B cell (primary cell): ENCODE measurements at regions not wholly inside any gene's neighbourhood (a gene's known extent, or its start where the extent isn't known, plus 50 kb on each side); places are given as distances from the start of the nearest gene placed in this dataset.

Source experiments
- ATAC-seq: fragments of 200-7000 bp; cut with Tn5 transposase; one replicate; pipeline ENCODE4 v1.10.0; 2021; ENCODE audit warnings: low read depth, mild to moderate bottlenecking, moderate number of reproducible peaks, moderate library complexity
- CTCF ChIA-PET: fragments of 350-600 bp; sonication (Branson Sonifier 250); formaldehyde crosslinking; loops from one replicate; lab custom pipeline; 2021; ENCODE audit warnings: antibody characterized with exemption, inconsistent platforms; lab: Charles Lee
- POLR2A ChIA-PET: fragments of 350-600 bp; sonication (Branson Sonifier 250); formaldehyde crosslinking; loops from one replicate; lab custom pipeline; 2021; ENCODE audit warnings: antibody characterized with exemption; lab: Charles Lee
- DNase-seq: peaks from one replicate; pipeline ENCODE4 v3.0.0; 2013
- H2AFZ ChIP-seq: 2 replicates; pipeline ENCODE4 v1.6.1; 2012; ENCODE audit warnings: mild to moderate bottlenecking, low read depth, low read length; ENCODE audit not compliant: insufficient read depth, poor library complexity, severe bottlenecking
- H3K27ac ChIP-seq, 2 donors: 1 replicate in 1 of 2; 2 replicates in 1 of 2; pipeline ENCODE4 v1.5.1; 2012 to 2013; ENCODE audit warnings: low read length in 2 of 2, mild to moderate bottlenecking in 2 of 2, moderate library complexity in 1 of 2
- H3K27me3 ChIP-seq, 4 experiments: fragments of 200-600 bp in 1 of 4; sonication (generic) in 1 of 4; replicated peaks in 1 of 4; 1 replicate in 2 of 4; 2 replicates in 2 of 4; pipeline versions ENCODE4 v1.6.1 to v1.7.0; 2013 to 2016; ENCODE audit warnings: low read length in 3 of 4, mild to moderate bottlenecking in 2 of 4, mixed read lengths in 1 of 4, moderate library complexity in 1 of 4; ENCODE audit not compliant: insufficient read depth in 4 of 4, control insufficient read depth in 3 of 4; ENCODE audit errors: control extremely low read depth in 1 of 4
- H3K36me3 ChIP-seq, 2 experiments: replicated peaks in 1 of 2; 1 replicate in 1 of 2; 2 replicates in 1 of 2; pipeline versions ENCODE4 v1.6.1 to v1.7.1; 2013; ENCODE audit warnings: low read length in 1 of 2; ENCODE audit not compliant: insufficient read depth in 2 of 2, control insufficient read depth in 1 of 2; ENCODE audit errors: control extremely low read depth in 1 of 2, extremely low read depth in 1 of 2
- H3K4me1 ChIP-seq, 2 donors: fragments of 200-600 bp in 1 of 2; sonication (generic) in 1 of 2; 1 replicate in 1 of 2; 2 replicates in 1 of 2; pipeline versions ENCODE4 v1.5.1 to v1.6.1; 2013 to 2017; ENCODE audit warnings: low read length in 2 of 2; ENCODE audit not compliant: control insufficient read depth in 2 of 2, insufficient read depth in 2 of 2
- H3K4me2 ChIP-seq: replicated peaks from 2 replicates; pipeline ENCODE3; 2012; ENCODE audit warnings: mild to moderate bottlenecking, low read depth, low read length; ENCODE audit not compliant: poor library complexity, severe bottlenecking
- H3K4me3 ChIP-seq, 5 experiments: fragments of 200-600 bp in 1 of 5; sonication (generic) in 1 of 5; 1 replicate in 3 of 5; 2 replicates in 2 of 5; pipeline versions ENCODE4 v1.5.1 to v1.7.0; 2011 to 2016; ENCODE audit warnings: low read length in 4 of 5, mild to moderate bottlenecking in 4 of 5, low read depth in 2 of 5, control low read depth in 1 of 5, moderate library complexity in 1 of 5; ENCODE audit not compliant: insufficient read depth in 1 of 5; ENCODE audit errors: control extremely low read depth in 1 of 5, extremely low read depth in 1 of 5
- H3K79me2 ChIP-seq: fragments of 200-600 bp; sonication (generic); one replicate; pipeline ENCODE4 v1.6.0; 2016; ENCODE audit warnings: low read length; ENCODE audit not compliant: control insufficient read depth, insufficient read depth
- H3K9ac ChIP-seq: fragments of 200-600 bp; sonication (generic); 2 replicates; pipeline ENCODE4 v1.6.1; 2017; ENCODE audit warnings: mild to moderate bottlenecking, low read length, moderate library complexity
- H3K9me3 ChIP-seq, 3 donors: one replicate each; pipeline versions ENCODE4 v1.6.1 to v1.7.1; 2013; ENCODE audit warnings: low read length in 2 of 3; ENCODE audit not compliant: control insufficient read depth in 2 of 3, insufficient read depth in 1 of 3; ENCODE audit errors: control extremely low read depth in 1 of 3
- H4K20me1 ChIP-seq: 2 replicates; pipeline ENCODE4 v1.6.0; 2012; ENCODE audit warnings: mild to moderate bottlenecking, low read length; ENCODE audit not compliant: insufficient read depth, control insufficient read depth, poor library complexity, severe bottlenecking
- H3K27ac Mint-ChIP-seq: one replicate; pipeline ENCODE4 v1.8.0; 2021; ENCODE audit warnings: mixed read lengths
- H3K27me3 Mint-ChIP-seq: one replicate; pipeline ENCODE4 v1.8.0; 2021; ENCODE audit warnings: mixed read lengths
- H3K4me1 Mint-ChIP-seq: one replicate; pipeline ENCODE4 v1.8.0; 2021; ENCODE audit warnings: mixed read lengths
- H3K4me3 Mint-ChIP-seq: one replicate; pipeline ENCODE4 v1.8.0; 2021; ENCODE audit warnings: mixed read lengths
- H3K9me3 Mint-ChIP-seq: one replicate; pipeline ENCODE4 v1.8.0; 2022; ENCODE audit warnings: mixed read lengths; ENCODE audit not compliant: insufficient read depth
- CTCF ChIP-seq: fragments of 200-600 bp; IDR thresholded peaks from one replicate; pipeline ENCODE4 v1.8.0; 2022; ENCODE audit warnings: antibody characterized with exemption, mild to moderate bottlenecking
- EZH2 ChIP-seq: IDR thresholded peaks from 2 replicates; pipeline ENCODE4 v1.6.1; 2012; ENCODE audit warnings: borderline replicate concordance, low read depth, mild to moderate bottlenecking, moderate library complexity, low read length; ENCODE audit not compliant: insufficient read depth, poor library complexity, severe bottlenecking
- WGBS: methylation state at CpG from one replicate; pipeline ENCODE4 v1.1.5; 2013; ENCODE audit warnings: missing lambda C conversion rate; ENCODE audit not compliant: insufficient coverage; 5-methylcytosine and 5-hydroxymethylcytosine counted together
- intact Hi-C: fragments of 100-400 bp; cut with micrococcal nuclease; formaldehyde crosslinking; loops from one replicate; pipeline ENCODE4 v1.10.0; 2022

GRCh38 chr14:38762845-38763244 lies 340.2 kb downstream of the SEC23A start:
- TF ChIP-seq EZH2, result no peak
- TF ChIP-seq CTCF, result no peak

GRCh38 chr14:38762426-38762825 lies 340.6 kb downstream of the SEC23A start:
- H3K9ac ChIP-seq, result no peak overlapping the region
- H3K4me2 ChIP-seq, result no peak overlapping the region
- no peaks in the 10 kb centered on the region for H3K4me1 ChIP-seq
- ChIA-PET CTCF (no interaction called here), POLR2A (no interaction called here)
- no peaks in the 10 kb centered on the region for H3K27me3 ChIP-seq
- TF ChIP-seq EZH2 (no peak), CTCF (no peak)
- H4K20me1 ChIP-seq, result no peaks in the 10 kb centered on the region
- peaks cover 0 to 5% (median 0%) of the 10 kb centered on the region in 3 donors for H3K9me3 ChIP-seq
- no peaks in the 10 kb centered on the region for H3K36me3 ChIP-seq
- no peaks in the 10 kb centered on the region for H3K79me2 ChIP-seq
- intact Hi-C loops, result no loop called here
- H3K27me3 Mint-ChIP-seq, result no peaks in the 10 kb centered on the region
- H3K4me3 Mint-ChIP-seq, result no peak overlapping the region
- no peak for ATAC-seq
- H3K27ac Mint-ChIP-seq, result no peak overlapping the region
- no peaks in the 10 kb centered on the region for H3K4me1 Mint-ChIP-seq
- H3K4me3 ChIP-seq, result no peak overlapping the region
- H3K9me3 Mint-ChIP-seq, result no peaks in the 10 kb centered on the region
- H3K27ac ChIP-seq, result no peak overlapping the region
- WGBS, result no CpG with 5 or more reads among the region's 5 CpGs
- DNase-seq, result no peak
- H2AFZ ChIP-seq, result no peak overlapping the region

More at GRCh38 chr14:38762845-38763244, 340.2 kb downstream of the SEC23A start:
- H3K4me1 ChIP-seq, result no peaks in the 10 kb centered on the region
- H3K4me2 ChIP-seq, result no peak overlapping the region
- intact Hi-C loops, result no loop called here
- H4K20me1 ChIP-seq, result no peaks in the 10 kb centered on the region
- H3K27me3 Mint-ChIP-seq, result no peaks in the 10 kb centered on the region
- no CpG with 5 or more reads among the region's 2 CpGs for WGBS
- CTCF ChIA-PET, result no interaction called here
- ATAC-seq (no peak), DNase-seq (no peak)
- no peak overlapping the region for H3K9ac ChIP-seq
- H3K4me3 ChIP-seq, result no peak overlapping the region
- no peak overlapping the region for H3K27ac Mint-ChIP-seq
- no peaks in the 10 kb centered on the region for H3K27me3 ChIP-seq
- no peaks in the 10 kb centered on the region for H3K36me3 ChIP-seq
- H3K4me1 Mint-ChIP-seq, result no peaks in the 10 kb centered on the region
- no peak overlapping the region for H2AFZ ChIP-seq
- H3K9me3 Mint-ChIP-seq, result no peaks in the 10 kb centered on the region
- no peak overlapping the region for H3K4me3 Mint-ChIP-seq
- H3K27ac ChIP-seq, result no peak overlapping the region
- POLR2A ChIA-PET, result no interaction called here
- H3K79me2 ChIP-seq, result no peaks in the 10 kb centered on the region
- peaks cover 0 to 5% (median 0%) of the 10 kb centered on the region in 3 donors for H3K9me3 ChIP-seq
